ENCODE measurements at regions not wholly inside any gene's neighbourhood (a gene's known extent, or its start where the extent isn't known, plus 50 kb on each side); places are given as distances from the start of the nearest gene placed in this dataset.

- TF ChIP-seq POLR2A (IDR thresholded peaks at IDR 0.05) (no peak), CTCF (IDR thresholded peaks at IDR 0.05) (no peak)
Measured at GRCh38 chr18:53943326-53943860, 281.1 kb downstream of the MBD2 start.
